Common myeloid progenitor, CD34-positive (primary cell): ENCODE measurements at regions not wholly inside any gene's neighbourhood (a gene's known extent, or its start where the extent isn't known, plus 50 kb on each side); places are given as distances from the start of the nearest gene placed in this dataset.

Source experiments
- CTCF ChIA-PET: fragments of 350-600 bp; sonication (Branson Sonifier 250); formaldehyde crosslinking; loops from one replicate; lab custom pipeline; 2021; ENCODE audit warnings: antibody characterized with exemption; lab: Charles Lee
- POLR2A ChIA-PET: fragments of 350-600 bp; sonication (Branson Sonifier 250); formaldehyde crosslinking; loops from one replicate; lab custom pipeline; 2021; ENCODE audit warnings: antibody characterized with exemption; lab: Charles Lee
- DNase-seq, 3 donors: peaks; one replicate each; pipeline versions ENCODE4 v3.0.0 to v3.0.0-alpha.2; 2013
- H3K27ac ChIP-seq, 2 experiments: 1 replicate in 1 of 2; 2 replicates in 1 of 2; pipeline ENCODE4 v1.7.0; 2013; ENCODE audit warnings: inconsistent platforms in 2 of 2, low read length in 2 of 2, mild to moderate bottlenecking in 2 of 2, low read depth in 1 of 2, moderate library complexity in 1 of 2; ENCODE audit not compliant: severe bottlenecking in 2 of 2, insufficient read depth in 1 of 2, poor library complexity in 1 of 2
- H3K27me3 ChIP-seq, 5 experiments: replicated peaks in 2 of 5; 1 replicate in 3 of 5; 2 replicates in 2 of 5; pipeline versions ENCODE4 v1.6.1 to v1.7.0; 2013; ENCODE audit warnings: low read length in 4 of 5, mild to moderate bottlenecking in 2 of 5, moderate library complexity in 2 of 5, inconsistent platforms in 1 of 5; ENCODE audit not compliant: insufficient read depth in 5 of 5, control insufficient read depth in 4 of 5
- H3K36me3 ChIP-seq, 4 experiments: 1 replicate in 2 of 4; 2 replicates in 2 of 4; pipeline versions ENCODE4 v1.6.1 to v1.7.0; 2013; ENCODE audit warnings: low read length in 3 of 4, control low read depth in 1 of 4, mild to moderate bottlenecking in 1 of 4; ENCODE audit not compliant: control insufficient read depth in 4 of 4, insufficient read depth in 4 of 4
- H3K4me1 ChIP-seq, 4 experiments: 1 replicate in 3 of 4; 2 replicates in 1 of 4; pipeline versions ENCODE4 v1.6.1 to v1.7.1; 2013; ENCODE audit warnings: low read length in 3 of 4, mild to moderate bottlenecking in 3 of 4, control low read depth in 1 of 4, inconsistent platforms in 1 of 4, moderate library complexity in 1 of 4; ENCODE audit not compliant: control insufficient read depth in 4 of 4, insufficient read depth in 4 of 4; ENCODE audit errors: control extremely low read depth in 1 of 4
- H3K4me3 ChIP-seq, 7 experiments: 1 replicate in 4 of 7; 2 replicates in 3 of 7; pipeline versions ENCODE4 v1.5.1 to v1.7.0; 2013; ENCODE audit warnings: mild to moderate bottlenecking in 7 of 7, low read length in 6 of 7, moderate library complexity in 6 of 7, inconsistent platforms in 2 of 7, low read depth in 2 of 7, control low read depth in 1 of 7; ENCODE audit not compliant: insufficient read depth in 4 of 7, control insufficient read depth in 1 of 7; ENCODE audit errors: extremely low read depth in 1 of 7
- H3K9me3 ChIP-seq, 5 experiments: 1 replicate in 4 of 5; 2 replicates in 1 of 5; pipeline versions ENCODE4 v1.6.1 to v1.7.1; 2013; ENCODE audit warnings: low read length in 4 of 5, mild to moderate bottlenecking in 2 of 5, inconsistent platforms in 1 of 5, low read depth in 1 of 5, moderate library complexity in 1 of 5; ENCODE audit not compliant: control insufficient read depth in 4 of 5, insufficient read depth in 2 of 5; ENCODE audit errors: control extremely low read depth in 1 of 5
- WGBS: methylation state at CpG from one replicate; pipeline ENCODE4 v1.1.5; 2013; ENCODE audit not compliant: insufficient coverage; 5-methylcytosine and 5-hydroxymethylcytosine counted together

- Histone ChIP-seq H3K4me3 (no peak overlapping the region), H3K27ac (no peak overlapping the region), H3K36me3 (no peaks in the 10 kb centered on the region), H3K9me3 (peaks cover 0 to 7% (median 3%) of the 10 kb centered on the region in 5 experiments), H3K4me1 (no peaks in the 10 kb centered on the region), H3K27me3 (no peaks in the 10 kb centered on the region)
- 80% methylated on average over 3 of the region's 7 CpGs for WGBS
- CTCF ChIA-PET, result no interaction called here
- peak in 1 of 3 donors; percentile 1 for DNase-seq
- POLR2A ChIA-PET, result no interaction called here
Observed at GRCh38 chr18:24791751-24792545, 331.5 kb downstream of the HRH4 start.

- Histone ChIP-seq H3K36me3 (no peaks in the 10 kb centered on the region), H3K9me3 (peaks cover 0 to 3% (median 2%) of the 10 kb centered on the region in 5 experiments), H3K27ac (no peak overlapping the region), H3K4me1 (no peaks in the 10 kb centered on the region), H3K27me3 (no peaks in the 10 kb centered on the region), H3K4me3 (no peak overlapping the region)
- CTCF ChIA-PET, result no interaction called here
- no peak for DNase-seq
- 100% methylated on average over 4 of the region's 4 CpGs for WGBS
- POLR2A ChIA-PET, result no interaction called here
Observed at GRCh38 chr18:24793742-24794141, 333.3 kb downstream of the HRH4 start.

- Histone ChIP-seq H3K4me3 (no peak overlapping the region), H3K36me3 (no peaks in the 10 kb centered on the region), H3K27me3 (no peaks in the 10 kb centered on the region), H3K4me1 (no peaks in the 10 kb centered on the region), H3K27ac (no peak overlapping the region), H3K9me3 (peaks cover 0 to 1% (median 0%) of the 10 kb centered on the region in 5 experiments)
- no peak for DNase-seq
- ChIA-PET CTCF (no interaction called here), POLR2A (no interaction called here)
- WGBS, result 100% methylated on average over 2 of the region's 2 CpGs
Observed at GRCh38 chr18:24795129-24795528, 334.7 kb downstream of the HRH4 start.

- POLR2A ChIA-PET, result no interaction called here
- no peaks in the 10 kb centered on the region for H3K36me3 ChIP-seq
- no peak for DNase-seq
- CTCF ChIA-PET, result interaction anchor here (1.0 kb wide), 1 partner anchor 10 kb away, joined by 4 read pairs; no protein-coding TSS in a partner anchor
- H3K9me3 ChIP-seq, result peaks cover 0 to 4% (median 0%) of the 10 kb centered on the region in 5 experiments
- whole genome bisulfite sequencing, result no CpG with 5 or more reads among the region's 3 CpGs
- no peaks in the 10 kb centered on the region for H3K27me3 ChIP-seq
- H3K4me3 ChIP-seq, result no peak overlapping the region
- H3K27ac ChIP-seq, result no peak overlapping the region
- H3K4me1 ChIP-seq, result no peaks in the 10 kb centered on the region
Observed at GRCh38 chr18:24797981-24798380, 337.5 kb downstream of the HRH4 start.

GRCh38 chr18:24799176-24799575, 338.7 kb downstream of the HRH4 start:
- WGBS, result 20% methylated on average over 1 of the region's 1 CpG
- no peak overlapping the region for H3K27ac ChIP-seq
- H3K27me3 ChIP-seq, result no peaks in the 10 kb centered on the region
- H3K4me3 ChIP-seq, result no peak overlapping the region
- DNase-seq, result peak in 2 of 3 donors; percentile 5 to 14
- peaks cover 0 to 4% (median 0%) of the 10 kb centered on the region in 5 experiments for H3K9me3 ChIP-seq
- CTCF ChIA-PET, result no interaction called here
- POLR2A ChIA-PET, result no interaction called here
- H3K36me3 ChIP-seq, result no peaks in the 10 kb centered on the region
- no peaks in the 10 kb centered on the region for H3K4me1 ChIP-seq

DNA sequence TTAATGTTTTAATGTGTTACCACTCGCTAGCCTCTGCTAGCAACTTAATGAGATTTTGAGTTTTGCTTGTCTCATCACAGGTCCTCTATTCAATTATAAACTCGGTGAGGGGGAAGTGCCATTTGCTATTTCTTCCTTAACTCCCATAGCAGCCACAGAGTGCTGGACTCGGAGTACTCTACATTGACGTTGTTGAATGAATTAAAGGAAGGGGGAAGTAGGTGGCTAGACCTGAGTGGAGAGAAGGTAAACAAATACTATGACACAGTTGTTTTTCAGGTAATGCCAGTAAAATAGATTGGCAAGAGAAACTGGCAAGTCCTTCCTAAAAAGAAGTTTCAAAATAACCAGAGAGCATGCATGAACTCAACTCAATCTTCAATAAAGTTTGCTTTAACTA, 339.3 kb downstream of the HRH4 start:
- H3K4me1 ChIP-seq, result no peaks in the 10 kb centered on the region
- 43% methylated on average over 2 of the region's 4 CpGs for WGBS
- H3K36me3 ChIP-seq, result no peaks in the 10 kb centered on the region
- H3K27ac ChIP-seq, result no peak overlapping the region
- ChIA-PET POLR2A (no interaction called here), CTCF (no interaction called here)
- no peaks in the 10 kb centered on the region for H3K27me3 ChIP-seq
- no peak overlapping the region for H3K4me3 ChIP-seq
- peak in 1 of 3 donors; percentile 1 for DNase-seq
- H3K9me3 ChIP-seq, result peaks cover 0 to 4% (median 0%) of the 10 kb centered on the region in 5 experiments

GRCh38 chr18:24801001-24801400, 340.6 kb downstream of the HRH4 start:
- Histone ChIP-seq H3K9me3 (peaks cover 0 to 4% (median 0%) of the 10 kb centered on the region in 5 experiments), H3K4me1 (no peaks in the 10 kb centered on the region), H3K36me3 (no peaks in the 10 kb centered on the region), H3K27ac (no peak overlapping the region), H3K4me3 (no peak overlapping the region), H3K27me3 (no peaks in the 10 kb centered on the region)
- DNase-seq, result no peak
- POLR2A ChIA-PET, result no interaction called here
- WGBS, result no CpG with 5 or more reads among the region's 1 CpG
- CTCF ChIA-PET, result no interaction called here
